ENCODE measurements at regions not wholly inside any gene's neighbourhood (a gene's known extent, or its start where the extent isn't known, plus 50 kb on each side); places are given as distances from the start of the nearest gene placed in this dataset.

- Histone ChIP-seq H3K4me1 (peaks cover 12% of the 10 kb centered on the region), H3K36me3 (no peaks in the 10 kb centered on the region), H3K9me3 (no peaks in the 10 kb centered on the region), H3K27me3 (no peaks in the 10 kb centered on the region), H3K4me3 (ENCODE audit: low read depth, low read length) (no peak overlapping the region)
- TF ChIP-seq CTCF (IDR thresholded peaks at IDR 0.05; ENCODE audit: low read depth, low read length), result no peak
- DNase-seq, result no peak
Observed at GRCh38 chr15:87638554-87639083, 617.9 kb downstream of the NTRK3 start.

GRCh38 chr15:87634361-87634760, 622.2 kb downstream of the NTRK3 start:
- TF ChIP-seq CTCF (IDR thresholded peaks at IDR 0.05; ENCODE audit: low read depth, low read length), result no peak
- Histone ChIP-seq H3K27me3 (no peaks in the 10 kb centered on the region), H3K36me3 (no peaks in the 10 kb centered on the region), H3K9me3 (no peaks in the 10 kb centered on the region; the same call in 1 of the 2 replicates), H3K4me3 (ENCODE audit: low read depth, low read length) (no peak overlapping the region), H3K4me1 (peaks cover 25% of the 10 kb centered on the region)
- no peak for DNase-seq

GRCh38 chr15:87633525-87633924, 623.0 kb downstream of the NTRK3 start:
- DNase-seq, result no peak
- H3K4me3 ChIP-seq (ENCODE audit: low read depth, low read length), result no peak overlapping the region
- no peak for TF ChIP-seq CTCF (IDR thresholded peaks at IDR 0.05; ENCODE audit: low read depth, low read length)
- H3K9me3 ChIP-seq, result no peaks in the 10 kb centered on the region; the same call in 1 of the 2 replicates
- H3K27me3 ChIP-seq, result no peaks in the 10 kb centered on the region
- no peaks in the 10 kb centered on the region for H3K36me3 ChIP-seq
- peaks cover 22% of the 10 kb centered on the region for H3K4me1 ChIP-seq

- no peak for DNase-seq
- Histone ChIP-seq H3K27me3 (no peaks in the 10 kb centered on the region), H3K4me1 (peaks cover 26% of the 10 kb centered on the region), H3K36me3 (no peaks in the 10 kb centered on the region), H3K4me3 (ENCODE audit: low read depth, low read length) (no peak overlapping the region), H3K9me3 (no peaks in the 10 kb centered on the region; the same call in 1 of the 2 replicates)
- no peak for TF ChIP-seq CTCF (IDR thresholded peaks at IDR 0.05; ENCODE audit: low read depth, low read length)
Observed at GRCh38 chr15:87632364-87632763, 624.2 kb downstream of the NTRK3 start.

- H3K9me3 ChIP-seq, result no peaks in the 10 kb centered on the region; the same call in 1 of the 2 replicates
- H3K4me3 ChIP-seq (ENCODE audit: low read depth, low read length), result no peak overlapping the region
- H3K36me3 ChIP-seq, result no peaks in the 10 kb centered on the region
- DNase-seq, result no peak
- no peaks in the 10 kb centered on the region for H3K27me3 ChIP-seq
- H3K4me1 ChIP-seq, result peaks cover 26% of the 10 kb centered on the region
- no peak for TF ChIP-seq CTCF (IDR thresholded peaks at IDR 0.05; ENCODE audit: low read depth, low read length)
Observed at GRCh38 chr15:87631775-87632174, 624.8 kb downstream of the NTRK3 start.

GRCh38 chr15:87631093-87631492, 625.4 kb downstream of the NTRK3 start:
- no peaks in the 10 kb centered on the region for H3K27me3 ChIP-seq
- no peak for TF ChIP-seq CTCF (IDR thresholded peaks at IDR 0.05; ENCODE audit: low read depth, low read length)
- H3K36me3 ChIP-seq, result no peaks in the 10 kb centered on the region
- H3K4me1 ChIP-seq, result peaks cover 26% of the 10 kb centered on the region
- DNase-seq, result peak; percentile 47
- no peak overlapping the region for H3K4me3 ChIP-seq (ENCODE audit: low read depth, low read length)
- no peaks in the 10 kb centered on the region; the same call in 1 of the 2 replicates for H3K9me3 ChIP-seq

Data from BE2C (cell line).